ENCODE measurements at regions not wholly inside any gene's neighbourhood (a gene's known extent, or its start where the extent isn't known, plus 50 kb on each side); places are given as distances from the start of the nearest gene placed in this dataset.

GRCh38 chr5:25948278-25948677 lies 1090.1 kb downstream of the CDH9 start:
- TF ChIP-seq, protein P1, sequence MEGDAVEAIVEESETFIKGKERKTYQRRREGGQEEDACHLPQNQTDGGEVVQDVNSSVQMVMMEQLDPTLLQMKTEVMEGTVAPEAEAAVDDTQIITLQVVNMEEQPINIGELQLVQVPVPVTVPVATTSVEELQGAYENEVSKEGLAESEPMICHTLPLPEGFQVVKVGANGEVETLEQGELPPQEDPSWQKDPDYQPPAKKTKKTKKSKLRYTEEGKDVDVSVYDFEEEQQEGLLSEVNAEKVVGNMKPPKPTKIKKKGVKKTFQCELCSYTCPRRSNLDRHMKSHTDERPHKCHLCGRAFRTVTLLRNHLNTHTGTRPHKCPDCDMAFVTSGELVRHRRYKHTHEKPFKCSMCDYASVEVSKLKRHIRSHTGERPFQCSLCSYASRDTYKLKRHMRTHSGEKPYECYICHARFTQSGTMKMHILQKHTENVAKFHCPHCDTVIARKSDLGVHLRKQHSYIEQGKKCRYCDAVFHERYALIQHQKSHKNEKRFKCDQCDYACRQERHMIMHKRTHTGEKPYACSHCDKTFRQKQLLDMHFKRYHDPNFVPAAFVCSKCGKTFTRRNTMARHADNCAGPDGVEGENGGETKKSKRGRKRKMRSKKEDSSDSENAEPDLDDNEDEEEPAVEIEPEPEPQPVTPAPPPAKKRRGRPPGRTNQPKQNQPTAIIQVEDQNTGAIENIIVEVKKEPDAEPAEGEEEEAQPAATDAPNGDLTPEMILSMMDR (conservative IDR thresholded peaks at IDR 0.05; ENCODE audit: low read depth, low read length): no peak
- DNase-seq (ENCODE audit: low read depth): no peak
- H3K4me3 ChIP-seq (ENCODE audit: low read depth, low read length): no peak overlapping the region

DNA sequence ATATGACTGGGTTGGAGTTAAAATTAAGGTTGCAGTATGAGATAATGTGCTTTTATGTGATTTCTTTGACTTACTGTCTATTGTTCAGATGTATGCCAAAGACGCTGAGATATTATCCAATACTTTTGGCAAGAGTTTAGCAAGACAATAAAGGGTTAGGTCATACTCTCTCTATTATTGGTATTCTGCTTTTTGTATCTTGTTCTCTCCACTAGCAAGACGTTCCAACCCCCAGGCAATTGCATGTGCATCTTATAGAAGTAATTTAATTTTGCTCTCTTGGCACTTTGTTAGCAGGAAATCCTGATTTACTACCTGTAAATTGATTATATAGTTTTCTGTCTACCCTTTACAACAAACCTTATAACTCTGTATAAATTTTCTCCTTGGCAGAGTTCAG lies 1093.6 kb downstream of the CDH9 start:
- no peak for DNase-seq (ENCODE audit: low read depth)
- TF ChIP-seq, protein P1 (conservative IDR thresholded peaks at IDR 0.05; ENCODE audit: low read depth, low read length): no peak
- H3K4me3 ChIP-seq (ENCODE audit: low read depth, low read length): no peak overlapping the region

- no peak for DNase-seq (ENCODE audit: low read depth)
- no peak overlapping the region for H3K4me3 ChIP-seq (ENCODE audit: low read depth, low read length)
- TF ChIP-seq, protein P1 (conservative IDR thresholded peaks at IDR 0.05; ENCODE audit: low read depth, low read length): no peak
Observed at GRCh38 chr5:25909163-25909562, 1129.2 kb downstream of the CDH9 start.

GRCh38 chr5:25905646-25906045 lies 1132.7 kb downstream of the CDH9 start:
- DNase-seq (ENCODE audit: low read depth): no peak
- TF ChIP-seq, protein P1 (conservative IDR thresholded peaks at IDR 0.05; ENCODE audit: low read depth, low read length): no peak
- no peak overlapping the region for H3K4me3 ChIP-seq (ENCODE audit: low read depth, low read length)

- H3K4me3 ChIP-seq (ENCODE audit: low read depth, low read length): no peak overlapping the region
- TF ChIP-seq, protein P1 (conservative IDR thresholded peaks at IDR 0.05; ENCODE audit: low read depth, low read length): no peak
- DNase-seq (ENCODE audit: low read depth): no peak
Observed at GRCh38 chr5:25892211-25892610, 1146.2 kb downstream of the CDH9 start.

- TF ChIP-seq, protein P1 (conservative IDR thresholded peaks at IDR 0.05; ENCODE audit: low read depth, low read length): no peak
- no peak overlapping the region for H3K4me3 ChIP-seq (ENCODE audit: low read depth, low read length)
- no peak for DNase-seq (ENCODE audit: low read depth)
Observed at GRCh38 chr5:25891691-25892090, 1146.7 kb downstream of the CDH9 start.

DNA sequence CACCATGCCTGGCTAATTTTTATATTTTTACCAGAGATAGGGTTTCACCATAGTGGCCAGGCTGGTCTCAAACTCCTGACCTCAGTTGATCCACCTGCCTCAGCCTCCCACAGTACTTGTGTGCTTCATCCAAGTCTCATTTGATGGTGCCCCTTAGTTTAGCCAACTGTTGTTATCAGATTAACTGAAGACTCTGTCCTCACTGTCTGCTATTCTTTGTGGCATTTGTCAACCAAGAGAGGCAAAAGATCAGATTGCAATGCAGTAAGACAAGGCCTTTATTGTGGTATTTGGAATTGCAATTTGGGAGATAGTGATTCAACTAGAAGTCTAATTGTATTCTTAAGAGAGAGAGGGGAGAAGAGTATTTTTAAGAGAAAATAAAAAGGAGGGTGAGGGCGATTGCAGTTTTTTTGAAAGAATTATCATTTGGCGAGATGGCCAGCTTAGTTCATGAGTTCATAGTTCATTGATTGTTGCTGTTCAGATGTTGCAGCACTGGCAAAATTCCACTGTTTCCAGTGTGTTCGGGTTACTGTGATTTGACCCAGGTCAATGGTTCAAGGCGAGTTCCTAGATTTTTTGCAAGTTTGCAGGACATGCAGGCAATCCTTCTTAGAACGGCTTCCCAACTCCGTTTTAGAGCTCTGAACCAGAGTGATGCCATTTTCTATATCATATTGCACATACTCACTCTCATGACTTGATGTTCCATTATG lies 1156.9 kb downstream of the CDH9 start:
- H3K4me3 ChIP-seq (ENCODE audit: low read depth, low read length): no peak overlapping the region
- TF ChIP-seq, protein P1 (conservative IDR thresholded peaks at IDR 0.05; ENCODE audit: low read depth, low read length): no peak

More for the DNA sequence above, 1156.9 kb downstream of the CDH9 start:
- no peak for DNase-seq (ENCODE audit: low read depth)
